ENCODE measurements at regions not wholly inside any gene's neighbourhood (a gene's known extent, or its start where the extent isn't known, plus 50 kb on each side); places are given as distances from the start of the nearest gene placed in this dataset.

DNA sequence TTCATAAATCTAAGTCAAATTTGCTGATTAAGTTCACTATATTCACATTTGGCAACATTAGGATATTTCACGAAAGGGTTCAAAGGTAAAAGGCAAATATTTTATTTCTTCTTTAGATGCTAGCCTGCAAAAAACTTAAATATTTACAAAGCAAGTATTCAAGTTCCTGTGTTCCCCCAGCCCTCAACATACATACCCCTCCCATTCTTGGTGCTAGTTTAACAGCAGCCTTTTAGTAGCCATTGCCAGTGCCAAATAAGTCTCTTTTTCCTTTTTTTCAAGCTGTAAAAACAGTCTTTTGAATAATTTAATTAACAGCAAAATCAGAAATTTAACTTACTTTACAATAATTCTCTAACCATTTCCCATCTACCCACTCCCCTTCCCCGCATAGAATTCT is 288.5 kb upstream of the TMEM161B start:
- Histone ChIP-seq H3K27me3 (ENCODE audit: control insufficient read depth in 4 of 4, insufficient read depth in 4 of 4, low read length in 3 of 4) (no peaks in the 10 kb centered on the region), H3K27ac (ENCODE audit: low read depth in 1 of 2, low read length in 2 of 2) (no peak overlapping the region), H3K9me3 (ENCODE audit: control insufficient read depth in 4 of 4, low read length in 3 of 4) (no peaks in the 10 kb centered on the region), H3K36me3 (ENCODE audit: control insufficient read depth in 4 of 4, insufficient read depth in 3 of 4, low read depth in 1 of 4, low read length in 3 of 4) (no peaks in the 10 kb centered on the region), H3K9ac (ENCODE audit: low read depth in 1 of 2, low read length in 2 of 2) (no peak overlapping the region), H3K4me3 (ENCODE audit: low read depth in 1 of 3, low read length in 3 of 3) (no peak overlapping the region), H3K4me1 (ENCODE audit: control insufficient read depth in 4 of 4, insufficient read depth in 4 of 4, low read length in 3 of 4) (no peaks in the 10 kb centered on the region)
- no peak for DNase-seq (ENCODE audit: low spot score)
- WGBS = 73% methylated on average over 2 of the region's 2 CpGs
- TF ChIP-seq, protein P1, sequence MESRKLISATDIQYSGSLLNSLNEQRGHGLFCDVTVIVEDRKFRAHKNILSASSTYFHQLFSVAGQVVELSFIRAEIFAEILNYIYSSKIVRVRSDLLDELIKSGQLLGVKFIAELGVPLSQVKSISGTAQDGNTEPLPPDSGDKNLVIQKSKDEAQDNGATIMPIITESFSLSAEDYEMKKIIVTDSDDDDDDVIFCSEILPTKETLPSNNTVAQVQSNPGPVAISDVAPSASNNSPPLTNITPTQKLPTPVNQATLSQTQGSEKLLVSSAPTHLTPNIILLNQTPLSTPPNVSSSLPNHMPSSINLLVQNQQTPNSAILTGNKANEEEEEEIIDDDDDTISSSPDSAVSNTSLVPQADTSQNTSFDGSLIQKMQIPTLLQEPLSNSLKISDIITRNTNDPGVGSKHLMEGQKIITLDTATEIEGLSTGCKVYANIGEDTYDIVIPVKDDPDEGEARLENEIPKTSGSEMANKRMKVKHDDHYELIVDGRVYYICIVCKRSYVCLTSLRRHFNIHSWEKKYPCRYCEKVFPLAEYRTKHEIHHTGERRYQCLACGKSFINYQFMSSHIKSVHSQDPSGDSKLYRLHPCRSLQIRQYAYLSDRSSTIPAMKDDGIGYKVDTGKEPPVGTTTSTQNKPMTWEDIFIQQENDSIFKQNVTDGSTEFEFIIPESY (IDR thresholded peaks at IDR 0.05) = no peak
- no peak for TF ChIP-seq EGR1 (IDR thresholded peaks at IDR 0.05; ENCODE audit: low read depth in 2 of 2)

DNA sequence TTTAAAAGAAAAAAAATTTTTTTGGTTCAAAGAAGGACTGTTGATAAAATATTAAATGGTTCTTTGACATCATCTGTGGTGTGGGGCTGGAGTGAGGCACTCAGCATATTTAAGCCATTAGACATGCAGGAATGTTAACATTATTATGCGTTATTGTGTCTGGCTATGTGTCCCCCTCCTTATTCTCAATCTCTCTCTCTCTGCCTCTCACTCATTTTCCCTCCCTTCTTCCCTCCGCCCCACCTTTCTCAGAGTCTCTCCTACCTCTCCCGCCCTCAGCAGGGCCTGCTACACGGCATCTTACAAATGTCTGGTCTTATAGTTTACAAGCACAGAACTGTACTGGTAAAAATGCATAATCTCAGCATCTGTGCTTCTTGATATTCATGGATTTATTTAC is 287.8 kb upstream of the TMEM161B start:
- Histone ChIP-seq H3K4me3 (ENCODE audit: low read depth in 1 of 3, low read length in 3 of 3) (no peak overlapping the region), H3K36me3 (ENCODE audit: control insufficient read depth in 4 of 4, insufficient read depth in 3 of 4, low read depth in 1 of 4, low read length in 3 of 4) (no peaks in the 10 kb centered on the region), H3K4me1 (ENCODE audit: control insufficient read depth in 4 of 4, insufficient read depth in 4 of 4, low read length in 3 of 4) (no peaks in the 10 kb centered on the region), H3K9me3 (ENCODE audit: control insufficient read depth in 4 of 4, low read length in 3 of 4) (no peaks in the 10 kb centered on the region), H3K27me3 (ENCODE audit: control insufficient read depth in 4 of 4, insufficient read depth in 4 of 4, low read length in 3 of 4) (no peaks in the 10 kb centered on the region), H3K9ac (ENCODE audit: low read depth in 1 of 2, low read length in 2 of 2) (no peak overlapping the region), H3K27ac (ENCODE audit: low read depth in 1 of 2, low read length in 2 of 2) (no peak overlapping the region)
- no peak for TF ChIP-seq FOXA1 (IDR thresholded peaks at IDR 0.05)
- TF ChIP-seq, protein P2, sequence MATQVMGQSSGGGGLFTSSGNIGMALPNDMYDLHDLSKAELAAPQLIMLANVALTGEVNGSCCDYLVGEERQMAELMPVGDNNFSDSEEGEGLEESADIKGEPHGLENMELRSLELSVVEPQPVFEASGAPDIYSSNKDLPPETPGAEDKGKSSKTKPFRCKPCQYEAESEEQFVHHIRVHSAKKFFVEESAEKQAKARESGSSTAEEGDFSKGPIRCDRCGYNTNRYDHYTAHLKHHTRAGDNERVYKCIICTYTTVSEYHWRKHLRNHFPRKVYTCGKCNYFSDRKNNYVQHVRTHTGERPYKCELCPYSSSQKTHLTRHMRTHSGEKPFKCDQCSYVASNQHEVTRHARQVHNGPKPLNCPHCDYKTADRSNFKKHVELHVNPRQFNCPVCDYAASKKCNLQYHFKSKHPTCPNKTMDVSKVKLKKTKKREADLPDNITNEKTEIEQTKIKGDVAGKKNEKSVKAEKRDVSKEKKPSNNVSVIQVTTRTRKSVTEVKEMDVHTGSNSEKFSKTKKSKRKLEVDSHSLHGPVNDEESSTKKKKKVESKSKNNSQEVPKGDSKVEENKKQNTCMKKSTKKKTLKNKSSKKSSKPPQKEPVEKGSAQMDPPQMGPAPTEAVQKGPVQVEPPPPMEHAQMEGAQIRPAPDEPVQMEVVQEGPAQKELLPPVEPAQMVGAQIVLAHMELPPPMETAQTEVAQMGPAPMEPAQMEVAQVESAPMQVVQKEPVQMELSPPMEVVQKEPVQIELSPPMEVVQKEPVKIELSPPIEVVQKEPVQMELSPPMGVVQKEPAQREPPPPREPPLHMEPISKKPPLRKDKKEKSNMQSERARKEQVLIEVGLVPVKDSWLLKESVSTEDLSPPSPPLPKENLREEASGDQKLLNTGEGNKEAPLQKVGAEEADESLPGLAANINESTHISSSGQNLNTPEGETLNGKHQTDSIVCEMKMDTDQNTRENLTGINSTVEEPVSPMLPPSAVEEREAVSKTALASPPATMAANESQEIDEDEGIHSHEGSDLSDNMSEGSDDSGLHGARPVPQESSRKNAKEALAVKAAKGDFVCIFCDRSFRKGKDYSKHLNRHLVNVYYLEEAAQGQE (IDR thresholded peaks at IDR 0.05) = no peak
- TF ChIP-seq RAD21 (IDR thresholded peaks at IDR 0.05) = no peak
- no peak for TF ChIP-seq NR2F2 (IDR thresholded peaks at IDR 0.05)
- TF ChIP-seq RXRA (IDR thresholded peaks at IDR 0.05) = no peak
- no peak for TF ChIP-seq HNF4A (conservative IDR thresholded peaks at IDR 0.05)
- TF ChIP-seq SP1 (IDR thresholded peaks at IDR 0.05) = no peak
- no peak for TF ChIP-seq FOXA2 (IDR thresholded peaks at IDR 0.05)
- TF ChIP-seq EGR1 (IDR thresholded peaks at IDR 0.05; ENCODE audit: low read depth in 2 of 2) = no peak
- TF ChIP-seq YY1 (IDR thresholded peaks at IDR 0.05) = no peak
- TF ChIP-seq TAF1 (conservative IDR thresholded peaks at IDR 0.05) = no peak
- TF ChIP-seq HNF4G (IDR thresholded peaks at IDR 0.05) = no peak
- no peak for TF ChIP-seq GABPA (IDR thresholded peaks at IDR 0.05 in 1 of 2, conservative IDR thresholded peaks at IDR 0.05 in 1 of 2)
- TF ChIP-seq, protein P1 (IDR thresholded peaks at IDR 0.05) = no peak
- 76% methylated on average over 4 of the region's 4 CpGs for WGBS
- no peak for DNase-seq (ENCODE audit: low spot score)
